ENCODE measurements at regions not wholly inside any gene's neighbourhood (a gene's known extent, or its start where the extent isn't known, plus 50 kb on each side); places are given as distances from the start of the nearest gene placed in this dataset.

DNA sequence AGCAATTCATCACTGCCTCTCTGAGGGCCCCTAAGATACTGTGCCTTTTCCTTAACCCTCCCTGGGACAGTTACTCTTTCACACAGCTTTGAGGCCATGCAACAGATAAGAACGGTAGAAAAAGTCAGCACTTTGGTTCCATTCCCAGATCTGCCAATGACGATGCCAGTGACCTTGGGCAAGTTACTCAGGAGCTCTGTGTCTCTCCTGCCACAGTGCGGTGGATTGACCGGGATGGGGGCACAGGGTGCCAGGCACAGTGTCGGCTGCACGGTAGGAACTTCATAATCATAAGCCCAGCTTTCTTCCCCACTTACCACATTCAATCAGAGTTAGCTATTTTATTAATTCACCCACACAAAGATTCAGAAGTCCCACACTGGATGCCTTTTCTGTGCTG, 1041.8 kb downstream of the TBC1D22A start:
- Histone ChIP-seq H2AK5ac (ENCODE audit: low read depth, low read length) (no peak overlapping the region), H2AFZ (replicated peaks; ENCODE audit: low read length, poor library complexity) (no peak overlapping the region), H4K8ac (ENCODE audit: low read depth in 2 of 2, low read length in 2 of 2) (no peak overlapping the region), H3K18ac (ENCODE audit: low read depth, low read length) (no peak overlapping the region), H2AK9ac (replicated peaks; ENCODE audit: low read depth, low read length, poor library complexity) (no peak overlapping the region), H4K5ac (ENCODE audit: low read depth, low read length) (no peak overlapping the region), H2BK20ac (ENCODE audit: low read depth, low read length) (no peak overlapping the region), H3K27me3 (ENCODE audit: control insufficient read depth, insufficient read depth, low read length) (no peaks in the 10 kb centered on the region), H3K36me3 (ENCODE audit: control insufficient read depth, insufficient read depth, low read length) (no peaks in the 10 kb centered on the region), H3K14ac (replicated peaks; ENCODE audit: low read depth, low read length) (no peak overlapping the region), H2BK5ac (ENCODE audit: low read depth, low read length, poor library complexity, severe bottlenecking) (no peak overlapping the region), H4K20me1 (ENCODE audit: insufficient read depth, low read length) (no peaks in the 10 kb centered on the region), H3K23ac (ENCODE audit: low read depth, low read length) (no peak overlapping the region), H3K4me3 (ENCODE audit: insufficient read depth, low read depth, low read length) (no peak overlapping the region), H3K9me3 (ENCODE audit: control insufficient read depth, insufficient read depth, low read length) (peaks cover 40% of the 10 kb centered on the region), H4K91ac (ENCODE audit: insufficient read depth, low read depth, low read length) (no peak overlapping the region), H2BK15ac (ENCODE audit: low read depth, low read length) (no peak overlapping the region), H2BK120ac (ENCODE audit: low read depth, low read length) (no peak overlapping the region), H3K4ac (ENCODE audit: low read depth, low read length) (no peak overlapping the region), H3K4me1 (ENCODE audit: control insufficient read depth, insufficient read depth, low read length) (no peaks in the 10 kb centered on the region), H3K4me2 (ENCODE audit: low read depth, low read length) (no peak overlapping the region), H3K9me1 (ENCODE audit: insufficient read depth, low read length) (no peaks in the 10 kb centered on the region), H3K9ac (ENCODE audit: low read depth, low read length) (no peak overlapping the region), H3K79me1 (ENCODE audit: low read depth in 1 of 2, low read length in 2 of 2) (no peaks in the 10 kb centered on the region), H3K56ac (ENCODE audit: extremely low read depth, insufficient read depth, low read length) (no peak overlapping the region), H3K27ac (ENCODE audit: insufficient read depth, low read length) (no peak overlapping the region)
- no peak for TF ChIP-seq RFX5 (IDR thresholded peaks at IDR 0.05; ENCODE audit: low read depth, low read length)
- TF ChIP-seq CHD1 (IDR thresholded peaks at IDR 0.05; ENCODE audit: low read depth, low read length): no peak
- no peak for TF ChIP-seq CEBPB (IDR thresholded peaks at IDR 0.05; ENCODE audit: low read depth, low read length)
- TF ChIP-seq MAZ (IDR thresholded peaks at IDR 0.05; ENCODE audit: borderline replicate concordance, low read depth, low read length): no peak
- TF ChIP-seq SMC3 (IDR thresholded peaks at IDR 0.05; ENCODE audit: low read depth, low read length): no peak
- TF ChIP-seq POLR2A (IDR thresholded peaks at IDR 0.05; ENCODE audit: low read depth, low read length): no peak
- TF ChIP-seq, protein P1, sequence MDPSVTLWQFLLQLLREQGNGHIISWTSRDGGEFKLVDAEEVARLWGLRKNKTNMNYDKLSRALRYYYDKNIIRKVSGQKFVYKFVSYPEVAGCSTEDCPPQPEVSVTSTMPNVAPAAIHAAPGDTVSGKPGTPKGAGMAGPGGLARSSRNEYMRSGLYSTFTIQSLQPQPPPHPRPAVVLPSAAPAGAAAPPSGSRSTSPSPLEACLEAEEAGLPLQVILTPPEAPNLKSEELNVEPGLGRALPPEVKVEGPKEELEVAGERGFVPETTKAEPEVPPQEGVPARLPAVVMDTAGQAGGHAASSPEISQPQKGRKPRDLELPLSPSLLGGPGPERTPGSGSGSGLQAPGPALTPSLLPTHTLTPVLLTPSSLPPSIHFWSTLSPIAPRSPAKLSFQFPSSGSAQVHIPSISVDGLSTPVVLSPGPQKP (IDR thresholded peaks at IDR 0.05; ENCODE audit: borderline replicate concordance, low read depth, low read length): no peak
- no peak for TF ChIP-seq RCOR1 (IDR thresholded peaks at IDR 0.05; ENCODE audit: insufficient replicate concordance, low read length)
- TF ChIP-seq NFE2L2 (IDR thresholded peaks at IDR 0.05; ENCODE audit: low read depth, low read length): no peak
- TF ChIP-seq, protein P2, sequence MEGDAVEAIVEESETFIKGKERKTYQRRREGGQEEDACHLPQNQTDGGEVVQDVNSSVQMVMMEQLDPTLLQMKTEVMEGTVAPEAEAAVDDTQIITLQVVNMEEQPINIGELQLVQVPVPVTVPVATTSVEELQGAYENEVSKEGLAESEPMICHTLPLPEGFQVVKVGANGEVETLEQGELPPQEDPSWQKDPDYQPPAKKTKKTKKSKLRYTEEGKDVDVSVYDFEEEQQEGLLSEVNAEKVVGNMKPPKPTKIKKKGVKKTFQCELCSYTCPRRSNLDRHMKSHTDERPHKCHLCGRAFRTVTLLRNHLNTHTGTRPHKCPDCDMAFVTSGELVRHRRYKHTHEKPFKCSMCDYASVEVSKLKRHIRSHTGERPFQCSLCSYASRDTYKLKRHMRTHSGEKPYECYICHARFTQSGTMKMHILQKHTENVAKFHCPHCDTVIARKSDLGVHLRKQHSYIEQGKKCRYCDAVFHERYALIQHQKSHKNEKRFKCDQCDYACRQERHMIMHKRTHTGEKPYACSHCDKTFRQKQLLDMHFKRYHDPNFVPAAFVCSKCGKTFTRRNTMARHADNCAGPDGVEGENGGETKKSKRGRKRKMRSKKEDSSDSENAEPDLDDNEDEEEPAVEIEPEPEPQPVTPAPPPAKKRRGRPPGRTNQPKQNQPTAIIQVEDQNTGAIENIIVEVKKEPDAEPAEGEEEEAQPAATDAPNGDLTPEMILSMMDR (conservative IDR thresholded peaks at IDR 0.05; ENCODE audit: low read depth, low read length): no peak
- no peak for TF ChIP-seq BHLHE40 (IDR thresholded peaks at IDR 0.05; ENCODE audit: low read depth, low read length)
- TF ChIP-seq, protein P3, sequence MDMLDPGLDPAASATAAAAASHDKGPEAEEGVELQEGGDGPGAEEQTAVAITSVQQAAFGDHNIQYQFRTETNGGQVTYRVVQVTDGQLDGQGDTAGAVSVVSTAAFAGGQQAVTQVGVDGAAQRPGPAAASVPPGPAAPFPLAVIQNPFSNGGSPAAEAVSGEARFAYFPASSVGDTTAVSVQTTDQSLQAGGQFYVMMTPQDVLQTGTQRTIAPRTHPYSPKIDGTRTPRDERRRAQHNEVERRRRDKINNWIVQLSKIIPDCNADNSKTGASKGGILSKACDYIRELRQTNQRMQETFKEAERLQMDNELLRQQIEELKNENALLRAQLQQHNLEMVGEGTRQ (IDR thresholded peaks at IDR 0.05; ENCODE audit: low read depth, low read length): no peak
- no peak for TF ChIP-seq MXI1 (IDR thresholded peaks at IDR 0.05; ENCODE audit: borderline replicate concordance, low read depth, low read length)
- no peak for TF ChIP-seq MAFK (IDR thresholded peaks at IDR 0.05; ENCODE audit: low read depth, low read length)
- no peak for TF ChIP-seq FOS (IDR thresholded peaks at IDR 0.05; ENCODE audit: low read depth, low read length)
- no peak for TF ChIP-seq RAD21 (IDR thresholded peaks at IDR 0.05; ENCODE audit: low read length)
- dilution Hi-C loops (cut with HindIII; ENCODE audit: low sequenced_read_pairs, unreplicated experiment) (no loop called here), intact Hi-C loops (cut with micrococcal nuclease) (no loop called here), in situ Hi-C loops (cut with MboI; ENCODE audit: low sequenced_read_pairs) (no loop called here)
- DNase-seq (no peak), ATAC-seq (ENCODE audit: low read depth) (no peak)
- WGBS, 2 experiments (ENCODE audit: extremely low coverage in 2 of 2, insufficient read length in 1 of 2): 46% methylated on average over 5 of the region's 6 CpGs; no CpG with 5 or more reads in 1 of the 2 experiments
- no TSS peak for BruUV-seq (replicated peaks)
- ChIA-PET CTCF (no interaction called here), POLR2A (ENCODE audit: unreplicated experiment) (no interaction called here)

All from IMR-90 (cell line).